Breast epithelium (tissue), 4 donors: ENCODE measurements at regions not wholly inside any gene's neighbourhood (a gene's known extent, or its start where the extent isn't known, plus 50 kb on each side); places are given as distances from the start of the nearest gene placed in this dataset.

ENCODE experiments used
- DNase-seq, 2 donors: peaks; one replicate each; pipeline ENCODE4 v3.0.0-alpha.2; 2019; ENCODE audit warnings: low spot score in 2 of 2
- H3K27ac ChIP-seq, 2 donors: fragments of 200-600 bp; sonication (generic) in 1 of 2; one replicate each; pipeline ENCODE4 v1.5.1; 2016 to 2019; ENCODE audit warnings: mild to moderate bottlenecking in 1 of 2
- H3K27me3 ChIP-seq, 2 donors: fragments of 200-600 bp; sonication (generic) in 1 of 2; one replicate each; pipeline versions ENCODE4 v1.5.1 to v1.6.0; 2017 to 2019; ENCODE audit warnings: control low read depth in 1 of 2, mild to moderate bottlenecking in 1 of 2
- H3K36me3 ChIP-seq: fragments of 200-600 bp; one replicate; pipeline ENCODE4 v1.5.1; 2019
- H3K4me1 ChIP-seq, 2 donors: fragments of 200-600 bp; sonication (generic); one replicate each; pipeline ENCODE4 v1.5.1; 2016 to 2019; ENCODE audit warnings: control low read depth in 1 of 2
- H3K4me3 ChIP-seq, 3 donors: fragments of 200-600 bp; sonication (generic); 1 replicate in 2 of 3; 2 replicates in 1 of 3; pipeline ENCODE4 v1.5.1; 2016 to 2019; ENCODE audit warnings: mild to moderate bottlenecking in 3 of 3, moderate library complexity in 2 of 3
- H3K9me3 ChIP-seq, 2 donors: fragments of 200-600 bp; sonication (generic) in 1 of 2; one replicate each; pipeline ENCODE4 v1.5.1; 2016 to 2019; ENCODE audit warnings: control low read depth in 1 of 2
- CTCF ChIP-seq, 3 donors: fragments of 450-650 bp; IDR thresholded peaks; one replicate each; pipeline ENCODE4 v1.5.1; 2016 to 2017; ENCODE audit warnings: antibody characterized with exemption in 3 of 3, mild to moderate bottlenecking in 3 of 3, moderate library complexity in 3 of 3
- POLR2A ChIP-seq: fragments of 450-650 bp; IDR thresholded peaks from one replicate; pipeline ENCODE4 v1.6.1; 2016; ENCODE audit warnings: antibody characterized with exemption, mild to moderate bottlenecking, moderate library complexity
- POLR2AphosphoS5 ChIP-seq, 3 donors: sonication (generic); formaldehyde crosslinking; IDR thresholded peaks; one replicate each; pipeline ENCODE4 v1.6.1; 2017; ENCODE audit warnings: antibody characterized with exemption in 3 of 3
- intact Hi-C: fragments of 100-400 bp; cut with DNase I; formaldehyde crosslinking; loops from one replicate; pipeline ENCODE4 v1.15.1; 2023; ENCODE audit warnings: low total_unique reads

- no peaks in the 10 kb centered on the region for H3K27me3 ChIP-seq
- no peak for TF ChIP-seq CTCF (IDR thresholded peaks at IDR 0.05)
- DNase-seq: no peak
- H3K27ac ChIP-seq: no peak overlapping the region
- H3K9me3 ChIP-seq: no peaks in the 10 kb centered on the region
- intact Hi-C loops: no loop called here
- H3K4me3 ChIP-seq: no peak overlapping the region
- H3K36me3 ChIP-seq: no peaks in the 10 kb centered on the region
- no peaks in the 10 kb centered on the region for H3K4me1 ChIP-seq
Observed at GRCh38 chr6:14380901-14381828, 263.6 kb downstream of the CD83 start.

DNA sequence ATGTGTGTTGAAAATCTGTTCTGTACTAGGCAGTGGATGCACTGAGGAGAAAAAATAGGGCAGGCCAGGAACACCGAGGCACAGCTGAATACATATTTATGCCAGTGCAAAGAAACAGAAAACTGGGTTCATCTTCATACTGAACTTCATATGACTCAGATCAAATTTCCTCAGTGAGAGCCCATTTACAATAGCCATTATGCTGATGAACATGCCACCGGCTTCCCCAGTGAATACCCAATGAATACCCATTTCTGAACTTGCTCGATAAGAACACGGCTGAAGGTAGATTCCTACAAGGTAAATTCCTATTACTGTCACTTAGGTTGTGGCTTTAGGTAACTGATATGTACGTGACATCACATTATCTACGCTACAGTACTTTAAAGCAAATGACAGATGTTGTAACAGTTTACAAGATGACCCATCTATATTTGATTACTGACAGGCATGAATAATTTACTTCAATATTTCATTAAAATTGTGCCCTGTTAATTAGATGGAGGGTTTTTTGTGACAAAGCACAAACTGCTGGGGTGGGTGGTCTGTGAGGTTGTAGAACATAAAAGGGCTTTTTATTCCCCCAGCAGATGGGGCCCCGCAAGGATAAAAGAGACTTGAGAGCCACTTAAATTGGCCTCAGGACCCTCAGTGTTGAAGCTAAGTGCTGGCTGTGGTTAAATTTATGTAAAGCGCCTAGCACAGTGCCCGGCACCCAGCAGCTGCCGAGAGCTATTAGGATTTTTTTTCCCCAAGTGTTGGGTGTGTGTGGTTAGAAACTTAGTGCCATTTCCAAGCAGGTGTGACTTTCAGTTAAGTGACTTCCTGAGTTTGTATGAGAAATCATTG lies 264.5 kb downstream of the CD83 start:
- DNase-seq: no peak
- Histone ChIP-seq H3K4me1 (no peaks in the 10 kb centered on the region), H3K9me3 (no peaks in the 10 kb centered on the region), H3K4me3 (no peak overlapping the region), H3K36me3 (no peaks in the 10 kb centered on the region), H3K27me3 (no peaks in the 10 kb centered on the region), H3K27ac (no peak overlapping the region)
- no peak for TF ChIP-seq CTCF (IDR thresholded peaks at IDR 0.05)
- no peak for TF ChIP-seq POLR2A
- TF ChIP-seq POLR2AphosphoS5 (IDR thresholded peaks at IDR 0.05): no peak
- intact Hi-C loops: no loop called here

DNA sequence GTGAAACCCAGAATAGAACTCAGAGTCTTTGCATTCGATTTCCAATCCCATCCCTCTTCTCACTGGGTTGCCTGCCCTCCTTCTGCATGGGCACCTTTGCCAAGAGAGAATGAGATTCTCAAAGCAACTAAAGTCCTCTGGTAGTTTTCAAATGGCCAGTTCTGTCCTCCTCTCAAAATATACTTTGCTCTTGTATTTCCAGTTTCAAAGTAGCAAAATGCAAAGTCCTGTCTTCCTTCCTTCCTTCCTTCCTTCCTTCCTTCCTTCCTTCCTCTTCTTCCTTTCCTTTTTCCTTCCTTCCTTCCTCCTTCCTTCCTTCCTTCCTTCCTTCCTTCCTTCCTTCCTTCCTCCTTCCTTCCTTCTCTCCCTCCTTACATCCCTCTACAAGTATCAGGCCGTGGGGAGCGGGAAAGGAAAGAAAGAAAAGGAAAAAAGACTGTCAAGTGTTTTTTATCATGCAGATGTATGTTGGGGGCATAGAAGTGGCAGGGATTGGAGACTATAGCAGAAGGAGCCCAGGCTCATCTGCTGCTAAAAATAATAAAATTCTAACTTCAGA lies 265.2 kb downstream of the CD83 start:
- no peaks in the 10 kb centered on the region for H3K9me3 ChIP-seq
- H3K27ac ChIP-seq: no peak overlapping the region
- intact Hi-C loops: no loop called here
- H3K27me3 ChIP-seq: no peaks in the 10 kb centered on the region
- TF ChIP-seq POLR2A (no peak), POLR2AphosphoS5 (IDR thresholded peaks at IDR 0.05) (no peak), CTCF (IDR thresholded peaks at IDR 0.05) (no peak)
- H3K4me3 ChIP-seq: no peak overlapping the region
- no peaks in the 10 kb centered on the region for H3K4me1 ChIP-seq
- H3K36me3 ChIP-seq: no peaks in the 10 kb centered on the region
- DNase-seq: no peak

GRCh38 chr6:14383393-14384174 lies 266.0 kb downstream of the CD83 start:
- TF ChIP-seq POLR2AphosphoS5 (IDR thresholded peaks at IDR 0.05) (no peak), CTCF (IDR thresholded peaks at IDR 0.05) (no peak)
- no peaks in the 10 kb centered on the region for H3K36me3 ChIP-seq
- H3K27me3 ChIP-seq: no peaks in the 10 kb centered on the region
- no peaks in the 10 kb centered on the region for H3K9me3 ChIP-seq
- intact Hi-C loops: no loop called here
- no peak overlapping the region for H3K4me3 ChIP-seq
- H3K27ac ChIP-seq: no peak overlapping the region
- no peak for DNase-seq
- no peaks in the 10 kb centered on the region for H3K4me1 ChIP-seq
